ENCODE measurements at regions not wholly inside any gene's neighbourhood (a gene's known extent, or its start where the extent isn't known, plus 50 kb on each side); places are given as distances from the start of the nearest gene placed in this dataset.

DNA sequence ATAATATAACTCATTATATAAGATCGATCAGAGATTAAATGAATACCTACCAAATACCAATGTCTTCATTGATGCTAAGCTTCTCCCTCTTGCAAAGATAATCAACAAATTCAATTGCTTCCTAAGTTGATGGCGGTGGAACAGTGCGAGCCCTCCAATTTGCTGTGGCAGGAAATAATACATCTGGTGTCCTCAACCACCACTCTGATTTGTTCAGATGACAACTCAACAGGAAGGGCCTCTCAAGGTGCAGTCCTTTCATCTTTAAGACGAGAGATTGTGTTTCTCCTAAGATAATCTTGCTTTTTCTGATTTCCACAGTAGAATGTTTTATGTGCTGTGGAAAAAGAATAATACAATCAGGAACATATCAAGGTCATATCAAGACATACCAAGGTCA lies 56.6 kb upstream of the IGFBP2 start:
- no peak for DNase-seq
- no peak overlapping the region for H3K4me3 ChIP-seq (ENCODE audit: low read depth, low read length)
- in situ Hi-C loops (cut with HindIII; ENCODE audit: low pct_ligation_motif_present, low sequenced_read_pairs), result no loop called here
- no peaks in the 10 kb centered on the region for H3K36me3 ChIP-seq (replicated peaks)
- H3K27me3 ChIP-seq (replicated peaks), result no peaks in the 10 kb centered on the region
- H3K27ac ChIP-seq, result no peak overlapping the region
- TF ChIP-seq, protein P1, sequence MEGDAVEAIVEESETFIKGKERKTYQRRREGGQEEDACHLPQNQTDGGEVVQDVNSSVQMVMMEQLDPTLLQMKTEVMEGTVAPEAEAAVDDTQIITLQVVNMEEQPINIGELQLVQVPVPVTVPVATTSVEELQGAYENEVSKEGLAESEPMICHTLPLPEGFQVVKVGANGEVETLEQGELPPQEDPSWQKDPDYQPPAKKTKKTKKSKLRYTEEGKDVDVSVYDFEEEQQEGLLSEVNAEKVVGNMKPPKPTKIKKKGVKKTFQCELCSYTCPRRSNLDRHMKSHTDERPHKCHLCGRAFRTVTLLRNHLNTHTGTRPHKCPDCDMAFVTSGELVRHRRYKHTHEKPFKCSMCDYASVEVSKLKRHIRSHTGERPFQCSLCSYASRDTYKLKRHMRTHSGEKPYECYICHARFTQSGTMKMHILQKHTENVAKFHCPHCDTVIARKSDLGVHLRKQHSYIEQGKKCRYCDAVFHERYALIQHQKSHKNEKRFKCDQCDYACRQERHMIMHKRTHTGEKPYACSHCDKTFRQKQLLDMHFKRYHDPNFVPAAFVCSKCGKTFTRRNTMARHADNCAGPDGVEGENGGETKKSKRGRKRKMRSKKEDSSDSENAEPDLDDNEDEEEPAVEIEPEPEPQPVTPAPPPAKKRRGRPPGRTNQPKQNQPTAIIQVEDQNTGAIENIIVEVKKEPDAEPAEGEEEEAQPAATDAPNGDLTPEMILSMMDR (IDR thresholded peaks at IDR 0.05; ENCODE audit: low read depth, low read length, missing control alignments), result no peak

DNA sequence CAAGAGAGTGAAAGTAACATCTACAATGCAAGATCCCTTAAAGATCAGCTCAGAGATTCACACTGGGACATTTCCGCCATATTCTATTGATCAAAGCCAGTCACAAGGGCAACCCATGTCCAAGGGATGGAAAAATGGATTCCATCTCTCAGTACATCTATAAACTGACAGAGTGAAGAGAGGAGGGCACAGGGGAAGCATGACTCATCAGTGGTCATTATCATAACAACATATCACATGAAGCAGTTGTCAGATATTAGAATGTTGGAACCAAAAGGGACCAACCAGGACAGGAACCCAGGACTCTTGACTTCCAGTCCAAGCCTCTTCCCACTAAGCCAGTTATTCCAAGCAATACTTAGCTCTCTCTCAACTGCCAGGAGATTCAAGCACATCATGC lies 54.9 kb upstream of the IGFBP2 start:
- no peak overlapping the region for H3K4me3 ChIP-seq (ENCODE audit: low read depth, low read length)
- H3K36me3 ChIP-seq (replicated peaks), result no peaks in the 10 kb centered on the region
- H3K27ac ChIP-seq, result no peak overlapping the region
- no peaks in the 10 kb centered on the region for H3K27me3 ChIP-seq (replicated peaks)
- TF ChIP-seq, protein P1 (IDR thresholded peaks at IDR 0.05; ENCODE audit: low read depth, low read length, missing control alignments), result no peak
- peak; percentile 66 for DNase-seq
- in situ Hi-C loops (cut with HindIII; ENCODE audit: low pct_ligation_motif_present, low sequenced_read_pairs), result no loop called here

DNA sequence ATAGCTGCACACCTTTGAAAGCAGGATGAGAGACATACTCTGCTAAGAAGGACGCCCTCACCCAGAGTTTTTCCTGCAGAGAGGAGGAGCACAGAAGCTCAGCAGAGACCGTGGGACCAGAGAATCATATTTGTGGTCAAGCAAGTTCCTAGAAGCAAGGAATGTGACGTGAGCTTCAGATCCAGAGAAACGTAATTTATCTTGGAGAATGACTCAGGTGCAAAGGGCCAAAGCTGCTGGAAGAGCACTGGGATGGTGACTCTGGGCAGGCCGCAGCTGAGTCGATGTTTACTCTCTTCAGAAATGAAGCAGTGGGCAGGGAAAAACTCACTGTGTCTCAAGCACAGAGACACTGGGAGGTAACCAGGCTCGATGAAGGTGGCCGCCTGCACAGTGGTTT lies 50.1 kb upstream of the IGFBP2 start:
- H3K36me3 ChIP-seq (replicated peaks), result no peaks in the 10 kb centered on the region
- H3K4me3 ChIP-seq (ENCODE audit: low read depth, low read length), result no peak overlapping the region
- peak; percentile 93 for DNase-seq
- TF ChIP-seq, protein P1 (IDR thresholded peaks at IDR 0.05; ENCODE audit: low read depth, low read length, missing control alignments), result no peak
- in situ Hi-C loops (cut with HindIII; ENCODE audit: low pct_ligation_motif_present, low sequenced_read_pairs), result no loop called here
- no peaks in the 10 kb centered on the region for H3K27me3 ChIP-seq (replicated peaks)
- no peak overlapping the region for H3K27ac ChIP-seq
